ENCODE measurements at regions not wholly inside any gene's neighbourhood (a gene's known extent, or its start where the extent isn't known, plus 50 kb on each side); places are given as distances from the start of the nearest gene placed in this dataset.
A peak's percentile ranks its signal among the peaks of the same experiment; 100 is the strongest.
"Not testable (repeated sequence)": the region's sequence is repeated elsewhere in the genome, so short reads cannot be mapped to it uniquely, and the experiment has no call there.

DNA sequence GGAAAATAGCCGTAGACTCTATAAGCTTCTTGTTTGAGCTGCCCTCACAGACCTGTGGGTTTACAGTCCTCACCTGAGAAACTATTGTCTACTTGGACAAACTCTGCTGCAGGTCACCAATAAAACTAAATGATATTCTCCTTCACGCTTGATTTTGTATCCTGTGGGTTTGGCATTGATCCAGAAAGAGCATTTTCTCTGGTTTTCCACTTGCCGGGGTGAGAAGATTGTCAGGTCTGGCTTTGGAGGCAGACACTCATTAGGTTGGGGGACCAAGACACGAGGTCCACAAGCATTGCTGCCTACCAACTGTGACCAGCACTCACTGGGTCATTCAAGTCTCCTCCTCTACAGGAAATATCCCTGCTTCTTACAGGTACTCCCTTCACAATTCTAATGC is 68.5 kb downstream of the CDC14C start:
- Histone ChIP-seq H3K36me3 (replicated peaks) (no peaks in the 10 kb centered on the region), H3K4me1 (no peaks in the 10 kb centered on the region), H3K27me3 (ENCODE audit: low read depth) (no peaks in the 10 kb centered on the region), H3K4me3 (no peak overlapping the region), H3K9me3 (no peaks in the 10 kb centered on the region)
- in situ Hi-C loops (cut with MboI; ENCODE audit: low sequenced_read_pairs), result loop anchor here (25.0 kb wide), 2 partner anchors 794 to 869 kb away; no protein-coding TSS in a partner anchor
- no peak for DNase-seq (ENCODE audit: low spot score in 2 of 2)

DNA sequence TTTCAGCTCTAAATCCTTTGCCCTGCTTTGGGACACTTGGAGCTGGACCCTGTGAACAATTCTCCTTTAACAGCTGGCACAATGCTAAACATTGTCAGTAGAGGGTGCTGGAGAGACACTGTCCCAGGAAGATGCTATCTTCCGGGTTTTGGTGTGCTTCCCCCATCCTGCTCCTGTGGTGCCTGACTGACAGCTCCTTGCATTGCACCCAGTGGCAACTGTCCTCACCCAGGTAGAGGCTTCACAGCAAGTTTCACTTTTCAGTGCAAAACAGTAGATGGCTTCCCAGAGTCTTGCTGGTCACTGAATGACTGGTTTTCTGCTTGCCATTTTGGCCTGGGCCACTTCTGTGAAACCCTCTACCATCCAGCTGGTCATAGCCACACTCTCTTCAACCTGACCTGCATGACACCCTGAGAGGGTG is 77.3 kb downstream of the CDC14C start:
- peak; percentile 77 to 79 for DNase-seq (ENCODE audit: low spot score in 2 of 2)
- in situ Hi-C loops (cut with MboI; ENCODE audit: low sequenced_read_pairs), result no loop called here
- no peak overlapping the region for H3K4me3 ChIP-seq

DNA sequence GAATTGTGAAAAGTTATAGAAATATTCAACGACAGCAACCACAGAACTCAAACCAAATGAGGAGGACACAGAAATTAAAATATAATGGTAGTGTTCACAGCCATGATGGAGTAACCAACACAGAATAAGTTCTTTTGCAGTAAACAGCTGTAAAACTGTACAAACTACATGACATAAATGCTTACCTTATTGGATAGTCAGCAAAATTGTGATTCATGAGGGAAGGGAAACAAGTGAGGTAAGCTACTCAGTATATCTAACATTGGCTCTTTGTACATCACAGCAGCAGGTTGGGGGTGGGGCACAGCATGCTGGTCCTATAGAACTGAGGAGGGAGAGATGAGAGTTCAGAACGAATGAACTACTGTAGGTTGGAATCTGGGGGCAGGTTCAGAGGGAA is 86.4 kb downstream of the CDC14C start:
- Histone ChIP-seq H3K4me1 (no peaks in the 10 kb centered on the region), H3K27me3 (ENCODE audit: low read depth) (no peaks in the 10 kb centered on the region), H3K9me3 (no peaks in the 10 kb centered on the region; the same call in 1 of the 2 replicates), H3K36me3 (replicated peaks) (no peaks in the 10 kb centered on the region), H3K4me3 (no peak overlapping the region)
- in situ Hi-C loops (cut with MboI; ENCODE audit: low sequenced_read_pairs), result no loop called here
- no peak for DNase-seq (ENCODE audit: low spot score in 2 of 2)

More for the DNA sequence above, 77.3 kb downstream of the CDC14C start:
- no peaks in the 10 kb centered on the region; the same call in 1 of the 2 replicates for H3K9me3 ChIP-seq
- no peaks in the 10 kb centered on the region for H3K36me3 ChIP-seq (replicated peaks)
- H3K27me3 ChIP-seq (ENCODE audit: low read depth), result no peaks in the 10 kb centered on the region
- H3K4me1 ChIP-seq, result no peaks in the 10 kb centered on the region

DNA sequence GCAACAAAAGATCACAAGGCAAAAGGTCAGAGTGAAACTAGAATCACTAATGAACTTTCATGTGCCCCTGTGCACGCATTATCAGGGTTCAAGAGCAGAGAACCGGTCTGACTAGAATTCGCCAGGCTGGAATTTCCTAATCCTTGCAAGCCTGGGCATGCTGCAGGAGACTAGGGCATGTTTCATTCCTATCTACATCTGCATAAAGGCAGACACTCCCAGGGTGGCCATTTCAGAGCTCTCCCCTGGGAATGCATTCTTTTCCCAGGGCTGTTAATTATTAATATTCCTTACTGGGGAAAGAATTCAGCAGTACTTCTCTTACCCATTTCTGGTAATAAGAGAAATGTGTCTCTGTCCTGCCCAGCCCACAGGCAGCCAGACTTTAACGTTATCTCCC is 90.5 kb downstream of the CDC14C start:
- no peak overlapping the region for H3K4me3 ChIP-seq
- in situ Hi-C loops (cut with MboI; ENCODE audit: low sequenced_read_pairs), result no loop called here
- H3K36me3 ChIP-seq (replicated peaks), result no peaks in the 10 kb centered on the region
- DNase-seq (ENCODE audit: low spot score in 2 of 2), result no peak
- no peaks in the 10 kb centered on the region for H3K27me3 ChIP-seq (ENCODE audit: low read depth)
- H3K9me3 ChIP-seq, result no peaks in the 10 kb centered on the region; the same call in 1 of the 2 replicates
- peaks cover 4% of the 10 kb centered on the region; the same call in 1 of the 2 replicates for H3K4me1 ChIP-seq

DNA sequence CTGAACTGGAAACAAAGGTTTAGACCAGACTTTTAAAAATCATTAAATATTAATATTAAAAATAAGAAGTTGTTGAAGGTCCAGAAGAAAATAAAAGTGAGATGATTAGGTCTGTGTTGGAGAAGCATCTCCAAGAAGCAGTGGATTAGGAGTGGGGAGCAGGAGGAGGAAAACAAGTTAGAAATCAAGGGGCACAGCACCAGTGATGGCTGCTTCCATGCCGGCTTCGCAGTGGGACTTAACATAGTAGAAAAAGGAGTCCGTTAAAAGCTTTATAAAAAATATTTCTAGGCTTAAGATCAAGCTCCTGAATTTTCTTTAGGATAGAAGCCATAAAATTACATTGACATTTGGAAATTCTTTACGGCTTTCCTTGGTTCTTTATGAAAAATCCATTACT is 95.8 kb downstream of the CDC14C start:
- in situ Hi-C loops (cut with MboI; ENCODE audit: low sequenced_read_pairs), result no loop called here
- Histone ChIP-seq H3K27me3 (ENCODE audit: low read depth) (no peaks in the 10 kb centered on the region), H3K4me3 (no peak overlapping the region), H3K9me3 (no peaks in the 10 kb centered on the region; the same call in 1 of the 2 replicates), H3K36me3 (replicated peaks) (no peaks in the 10 kb centered on the region), H3K4me1 (peaks cover 25% of the 10 kb centered on the region)
- DNase-seq (ENCODE audit: low spot score in 2 of 2), result no peak

DNA sequence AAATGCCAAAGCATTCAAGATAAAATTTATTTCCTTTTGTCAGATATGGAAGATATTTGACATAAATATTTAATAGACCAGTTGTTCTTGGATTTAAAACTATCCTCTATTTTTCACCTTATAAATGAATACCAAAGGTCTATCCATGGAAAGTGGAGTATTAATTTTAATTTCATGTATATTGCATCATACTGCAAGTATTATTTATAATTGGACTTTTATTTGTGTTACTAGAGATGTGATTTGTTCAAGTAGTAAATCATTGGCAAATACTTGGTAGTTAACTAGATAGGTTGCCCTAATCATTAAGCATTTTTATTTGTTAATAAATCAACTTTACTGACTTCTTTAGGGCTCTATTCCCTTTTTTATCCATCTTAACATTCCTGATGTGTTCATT is 98.1 kb downstream of the CDC14C start:
- H3K27me3 ChIP-seq (ENCODE audit: low read depth), result no peaks in the 10 kb centered on the region
- peaks cover 30% of the 10 kb centered on the region for H3K4me1 ChIP-seq
- H3K4me3 ChIP-seq, result no peak overlapping the region
- in situ Hi-C loops (cut with MboI; ENCODE audit: low sequenced_read_pairs), result no loop called here
- no peaks in the 10 kb centered on the region for H3K9me3 ChIP-seq
- no peak for DNase-seq (ENCODE audit: low spot score in 2 of 2)
- H3K36me3 ChIP-seq (replicated peaks), result no peaks in the 10 kb centered on the region

DNA sequence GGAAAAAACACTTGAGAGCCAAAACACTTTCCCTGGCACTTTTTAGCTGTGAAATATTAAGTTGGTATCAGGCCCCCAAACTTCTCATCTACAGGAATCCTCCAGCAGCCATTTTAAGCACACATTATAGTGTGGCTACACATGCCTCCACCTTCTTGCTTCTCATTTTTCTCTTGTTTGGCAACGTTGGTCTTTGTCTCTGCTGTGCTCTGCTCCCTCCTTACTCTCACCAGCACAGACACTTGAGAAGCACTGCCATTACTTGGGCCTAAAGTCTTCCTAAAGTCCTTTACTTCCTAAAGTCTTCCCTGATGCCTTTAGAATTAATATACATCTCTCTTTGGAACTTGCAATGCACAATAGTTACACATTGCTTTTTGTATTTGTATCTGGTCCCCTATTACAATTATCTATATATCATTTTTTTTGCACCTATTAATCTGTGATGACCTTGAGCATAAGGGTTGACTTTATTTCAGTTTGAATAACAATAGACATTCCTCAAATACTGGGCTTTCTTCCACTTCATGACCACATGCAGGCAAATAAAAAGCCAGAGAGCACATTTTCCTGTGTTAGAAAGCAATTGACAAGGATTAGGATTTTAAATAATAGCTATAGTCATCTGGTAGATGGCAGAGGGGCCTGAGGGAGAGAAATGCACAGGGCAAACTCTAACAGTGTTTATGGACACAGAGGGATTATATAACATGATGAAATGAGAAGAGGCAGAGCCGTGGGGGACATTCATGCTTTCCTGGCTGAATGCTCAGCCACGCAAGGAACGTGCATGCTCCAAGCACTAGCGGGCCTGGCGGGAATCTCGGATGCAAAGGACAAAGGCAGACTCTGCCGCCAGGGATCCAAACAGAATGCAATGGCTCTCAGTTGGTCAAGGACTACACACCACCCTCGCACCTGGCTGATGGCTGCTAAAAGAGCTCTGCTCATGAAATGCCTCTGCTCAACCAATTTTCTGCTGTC is 99.3 kb downstream of the CDC14C start:
- no peaks in the 10 kb centered on the region for H3K27me3 ChIP-seq (ENCODE audit: low read depth)

DNA sequence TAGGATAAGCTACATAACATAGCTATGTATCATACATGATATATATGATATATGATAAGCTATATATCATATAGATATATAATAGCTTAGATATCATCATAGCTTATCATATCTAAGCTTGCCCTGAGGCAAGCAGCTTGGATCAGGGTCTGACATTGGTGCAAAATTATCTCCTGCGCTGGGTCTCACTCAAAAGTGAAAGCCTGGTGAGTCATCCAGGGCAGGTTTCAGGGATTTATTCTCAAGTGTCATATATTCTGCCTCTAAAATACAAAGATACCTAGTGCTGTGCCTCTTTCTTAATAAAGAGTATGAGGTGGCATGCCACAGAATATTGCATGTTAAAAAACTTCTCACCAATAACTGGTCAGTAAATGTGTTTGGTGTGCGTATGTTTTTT is 105.9 kb downstream of the CDC14C start:
- no peak for DNase-seq (ENCODE audit: low spot score in 2 of 2)
- Histone ChIP-seq H3K9me3 (no peaks in the 10 kb centered on the region; the same call in 1 of the 2 replicates), H3K4me3 (no peak overlapping the region), H3K4me1 (peaks cover 10% of the 10 kb centered on the region; the same call in 1 of the 2 replicates), H3K36me3 (replicated peaks) (no peaks in the 10 kb centered on the region), H3K27me3 (ENCODE audit: low read depth) (no peaks in the 10 kb centered on the region)
- in situ Hi-C loops (cut with MboI; ENCODE audit: low sequenced_read_pairs), result no loop called here

More for the DNA sequence above, 99.3 kb downstream of the CDC14C start:
- Histone ChIP-seq H3K4me1 (peaks cover 27% of the 10 kb centered on the region), H3K9me3 (no peaks in the 10 kb centered on the region), H3K4me3 (no peak overlapping the region), H3K36me3 (replicated peaks) (no peaks in the 10 kb centered on the region)
- peak; percentile 88 to 98 for DNase-seq (ENCODE audit: low spot score in 2 of 2)
- in situ Hi-C loops (cut with MboI; ENCODE audit: low sequenced_read_pairs), result no loop called here

DNA sequence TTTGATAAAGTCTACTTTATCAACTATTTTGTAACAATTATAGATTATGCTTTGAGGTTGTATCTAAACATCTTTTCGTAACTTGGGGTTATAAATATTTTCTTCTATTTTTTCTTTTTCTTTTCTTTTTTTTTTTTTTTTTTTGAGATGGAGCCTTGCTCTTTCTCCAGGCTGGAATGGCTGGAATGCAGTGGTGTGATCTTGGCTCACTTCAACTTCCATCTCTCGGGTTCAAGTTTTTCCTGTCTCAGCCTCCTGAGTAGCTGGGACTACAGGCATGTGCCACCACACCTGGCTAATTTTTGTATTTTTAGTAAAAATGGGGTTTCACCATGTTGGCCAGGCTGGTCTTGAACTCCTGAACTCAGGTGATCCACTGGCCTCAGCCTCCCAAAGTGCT is 108.8 kb downstream of the CDC14C start:
- DNase-seq (ENCODE audit: low spot score in 2 of 2); H3K9me3 ChIP-seq; H3K36me3 ChIP-seq (replicated peaks); H3K27me3 ChIP-seq (ENCODE audit: low read depth); in situ Hi-C loops (cut with MboI; ENCODE audit: low sequenced_read_pairs); H3K4me3 ChIP-seq: not testable (repeated sequence)
- H3K4me1 ChIP-seq, result peaks cover 18% of the 10 kb centered on the region

DNA sequence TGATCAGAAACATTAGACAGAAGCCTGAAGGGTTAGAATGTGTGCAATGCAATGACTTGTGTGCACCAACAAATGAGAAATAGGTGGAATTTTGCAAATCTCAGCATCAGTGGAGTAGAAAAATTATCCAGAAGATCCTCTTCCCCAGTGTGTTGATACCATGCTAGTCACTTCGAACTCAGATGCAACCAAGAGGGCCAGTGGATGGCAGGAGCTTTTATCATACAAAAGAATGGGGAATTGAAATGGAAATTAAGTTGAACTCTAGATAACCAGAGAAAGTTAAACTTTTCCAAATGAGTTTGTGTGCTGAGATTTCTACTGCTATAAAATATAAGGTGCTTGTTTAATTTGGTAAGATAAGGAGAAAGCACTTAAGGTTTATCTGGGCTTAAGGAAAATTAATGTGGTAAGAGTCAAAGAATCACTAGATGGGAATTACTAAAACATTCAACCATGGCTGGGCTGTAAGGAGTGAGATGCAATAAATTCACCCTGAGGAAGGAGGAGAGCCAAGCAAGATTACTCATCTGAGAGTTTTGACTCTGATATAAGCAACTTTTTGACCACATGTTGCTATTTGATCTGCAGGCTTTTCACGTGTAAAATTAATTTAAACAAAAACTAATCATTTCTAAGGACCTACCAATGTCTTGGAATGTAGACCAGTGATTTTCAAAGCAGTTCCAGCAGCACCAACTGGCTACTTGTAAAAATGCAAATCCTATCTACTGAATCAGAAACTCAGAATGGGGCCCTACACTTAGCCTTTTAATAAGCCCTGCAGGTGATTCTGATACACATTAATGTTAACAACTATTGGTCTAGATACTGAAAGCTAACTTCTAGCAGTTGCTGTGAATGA is 113.2 kb downstream of the CDC14C start:
- Histone ChIP-seq H3K27me3 (ENCODE audit: low read depth) (no peaks in the 10 kb centered on the region), H3K9me3 (no peaks in the 10 kb centered on the region), H3K4me1 (peaks cover 15% of the 10 kb centered on the region), H3K36me3 (replicated peaks) (no peaks in the 10 kb centered on the region), H3K4me3 (no peak overlapping the region)
- in situ Hi-C loops (cut with MboI; ENCODE audit: low sequenced_read_pairs), result no loop called here
- DNase-seq (ENCODE audit: low spot score in 2 of 2), result peak; percentile 38 to 60

DNA sequence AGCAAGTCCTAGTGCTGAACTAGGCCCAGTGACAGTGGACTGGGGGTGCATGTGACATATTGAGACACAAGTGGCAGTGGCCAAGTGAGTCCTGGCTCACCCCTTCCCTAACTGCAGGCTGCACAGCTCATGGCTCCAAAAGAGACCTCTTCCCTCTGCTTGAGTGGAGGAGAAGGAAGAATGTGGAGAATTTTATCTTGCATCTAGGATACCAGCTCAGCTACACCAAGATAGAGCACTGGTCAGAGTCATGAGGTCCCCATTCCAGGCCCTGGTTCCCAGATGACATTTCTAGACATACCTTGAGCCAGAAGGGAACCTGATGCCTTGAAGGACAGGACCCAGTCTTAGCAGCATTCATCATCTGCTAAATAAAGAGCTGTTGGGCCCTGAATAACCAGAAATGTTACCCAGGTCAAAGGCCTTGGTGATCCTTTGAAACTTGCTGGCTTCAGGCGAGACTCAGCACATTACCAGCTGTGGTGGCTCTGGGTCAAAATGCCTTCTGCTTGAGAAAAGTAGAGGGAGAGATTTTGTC is 114.5 kb downstream of the CDC14C start:
- Histone ChIP-seq H3K27me3 (ENCODE audit: low read depth) (no peaks in the 10 kb centered on the region), H3K36me3 (replicated peaks) (no peaks in the 10 kb centered on the region), H3K9me3 (no peaks in the 10 kb centered on the region), H3K4me1 (peaks cover 15% of the 10 kb centered on the region), H3K4me3 (no peak overlapping the region)
- in situ Hi-C loops (cut with MboI; ENCODE audit: low sequenced_read_pairs), result no loop called here
- no peak for DNase-seq (ENCODE audit: low spot score in 2 of 2)

DNA sequence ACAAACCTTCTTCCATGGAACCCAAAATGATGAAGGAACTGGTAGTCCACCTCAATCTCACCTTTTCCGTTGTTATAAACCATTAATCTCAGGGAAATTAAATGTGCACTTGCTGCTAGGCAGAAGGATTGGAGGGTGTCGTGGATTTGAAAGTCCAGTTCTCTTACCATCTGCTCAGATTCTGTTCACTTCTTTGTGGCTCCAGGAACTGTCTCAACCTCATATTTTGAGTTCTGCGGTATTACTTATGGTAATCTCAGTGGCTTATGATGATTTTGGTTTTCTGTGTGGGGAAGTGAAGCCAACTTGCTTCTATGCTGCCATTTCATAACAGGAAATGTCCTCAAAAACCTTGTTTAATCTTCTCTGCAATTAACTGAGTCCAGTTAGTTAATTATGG is 136.4 kb downstream of the CDC14C start:
- H3K9me3 ChIP-seq, result no peaks in the 10 kb centered on the region
- DNase-seq (ENCODE audit: low spot score in 2 of 2), result no peak
- in situ Hi-C loops (cut with MboI; ENCODE audit: low sequenced_read_pairs), result no loop called here
- no peaks in the 10 kb centered on the region for H3K27me3 ChIP-seq (ENCODE audit: low read depth)
- no peaks in the 10 kb centered on the region for H3K36me3 ChIP-seq (replicated peaks)
- no peaks in the 10 kb centered on the region for H3K4me1 ChIP-seq
- H3K4me3 ChIP-seq, result no peak overlapping the region

DNA sequence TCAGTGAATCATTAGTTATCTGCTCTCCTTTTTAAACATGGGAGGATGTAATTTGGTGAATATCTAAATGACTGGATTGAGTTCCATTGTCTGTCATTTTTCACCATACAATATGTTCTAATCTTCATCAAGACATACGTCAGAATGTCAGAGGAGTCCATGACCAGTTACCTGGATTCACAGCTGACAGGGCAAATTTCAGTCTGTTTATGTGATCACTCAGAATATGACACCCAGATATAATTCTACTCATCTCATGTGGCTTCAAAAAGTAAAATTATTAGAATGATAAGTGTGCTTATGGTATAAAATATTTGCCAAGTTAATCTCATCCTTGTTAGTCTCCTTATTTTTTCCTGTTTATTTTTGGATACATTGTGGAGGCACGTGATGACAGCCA is 150.2 kb downstream of the CDC14C start:
- no peaks in the 10 kb centered on the region for H3K27me3 ChIP-seq (ENCODE audit: low read depth)
- no peak for DNase-seq (ENCODE audit: low spot score in 2 of 2)
- no peaks in the 10 kb centered on the region for H3K36me3 ChIP-seq (replicated peaks)
- in situ Hi-C loops (cut with MboI; ENCODE audit: low sequenced_read_pairs), result no loop called here
- no peak overlapping the region for H3K4me3 ChIP-seq
- no peaks in the 10 kb centered on the region for H3K9me3 ChIP-seq
- no peaks in the 10 kb centered on the region for H3K4me1 ChIP-seq
